Astrocyte (in vitro differentiated cells and primary cell): ENCODE measurements at regions not wholly inside any gene's neighbourhood (a gene's known extent, or its start where the extent isn't known, plus 50 kb on each side); places are given as distances from the start of the nearest gene placed in this dataset.

Experiments
- DNase-seq: peaks from one replicate; pipeline ENCODE4 v3.0.0-alpha.2; 2010; ENCODE audit warnings: low read depth
- FAIRE-seq: peaks from 2 replicates; lab custom pipeline; 2011; peaks lifted over from hg19 to GRCh38; lab: Jason Lieb, UNC
- H2AFZ ChIP-seq: 2 replicates; pipeline ENCODE4 v1.6.0; 2012; ENCODE audit warnings: low read depth, low read length, inconsistent platforms
- H3K27ac ChIP-seq: 2 replicates; pipeline ENCODE4 v1.5.1; 2011; ENCODE audit warnings: low read depth, low read length, inconsistent platforms
- H3K27me3 ChIP-seq: 2 replicates; pipeline ENCODE4 v1.6.0; 2011; ENCODE audit warnings: low read length, inconsistent platforms; ENCODE audit not compliant: insufficient read depth
- H3K36me3 ChIP-seq: 2 replicates; pipeline ENCODE4 v1.5.1; 2011; ENCODE audit warnings: low read length, inconsistent platforms; ENCODE audit not compliant: insufficient read depth
- H3K4me1 ChIP-seq: 2 replicates; pipeline ENCODE4 v1.5.1; 2011; ENCODE audit warnings: low read length, inconsistent platforms; ENCODE audit not compliant: insufficient read depth
- H3K4me2 ChIP-seq: 2 replicates; pipeline ENCODE4 v1.6.0; 2012; ENCODE audit warnings: low read length, inconsistent platforms
- H3K4me3 ChIP-seq: 2 replicates; pipeline ENCODE4 v1.5.1; 2011; ENCODE audit warnings: low read depth, mild to moderate bottlenecking, low read length, inconsistent platforms; ENCODE audit not compliant: insufficient read depth
- H3K79me2 ChIP-seq: 2 replicates; pipeline ENCODE4 v1.6.0; 2012; ENCODE audit warnings: mild to moderate bottlenecking, low read length, inconsistent platforms; ENCODE audit not compliant: insufficient read depth
- H3K9ac ChIP-seq: 2 replicates; pipeline ENCODE4 v1.6.0; 2012; ENCODE audit warnings: mild to moderate bottlenecking, low read length, inconsistent platforms
- H3K9me3 ChIP-seq: 2 replicates; pipeline ENCODE4 v1.5.1; 2012; ENCODE audit warnings: low read depth, mild to moderate bottlenecking, low read length, inconsistent platforms; ENCODE audit not compliant: insufficient read depth
- H4K20me1 ChIP-seq: 2 replicates; pipeline ENCODE4 v1.6.0; 2012; ENCODE audit warnings: low read length, inconsistent platforms; ENCODE audit not compliant: insufficient read depth
- H3K27ac Mint-ChIP-seq: one replicate; pipeline ENCODE4 v1.8.0; 2021; ENCODE audit warnings: mild to moderate bottlenecking, mixed read lengths; ENCODE audit not compliant: unreplicated experiment
- H3K27me3 Mint-ChIP-seq: one replicate; pipeline ENCODE4 v1.8.0; 2021; ENCODE audit warnings: low read depth, mixed read lengths; ENCODE audit not compliant: unreplicated experiment
- H3K36me3 Mint-ChIP-seq: one replicate; pipeline ENCODE4 v1.8.0; 2021; ENCODE audit warnings: low read depth, mixed read lengths; ENCODE audit not compliant: unreplicated experiment
- H3K4me1 Mint-ChIP-seq: one replicate; pipeline ENCODE4 v1.8.0; 2021; ENCODE audit warnings: low read depth, mixed read lengths; ENCODE audit not compliant: unreplicated experiment
- H3K4me3 Mint-ChIP-seq: one replicate; pipeline ENCODE4 v1.8.0; 2021; ENCODE audit warnings: mild to moderate bottlenecking, moderate library complexity, mixed read lengths; ENCODE audit not compliant: unreplicated experiment
- H3K9me3 Mint-ChIP-seq: one replicate; pipeline ENCODE4 v1.8.0; 2021; ENCODE audit warnings: mild to moderate bottlenecking, mixed read lengths; ENCODE audit not compliant: unreplicated experiment
- CTCF ChIP-seq: IDR thresholded peaks from 2 replicates; pipeline ENCODE4 v1.5.1; 2011; ENCODE audit warnings: low read depth, mild to moderate bottlenecking, inconsistent platforms, low read length, moderate library complexity; ENCODE audit not compliant: insufficient read depth
- EZH2 ChIP-seq: IDR thresholded peaks from 2 replicates; pipeline ENCODE4 v1.6.1; 2012; ENCODE audit warnings: mild to moderate bottlenecking, low read length, inconsistent platforms; ENCODE audit not compliant: insufficient read depth

- H3K27me3 Mint-ChIP-seq, result peaks cover 10% of the 10 kb centered on the region
- no peaks in the 10 kb centered on the region for H3K27me3 ChIP-seq
- H3K4me2 ChIP-seq, result peak overlapping the region; percentile 88
- no peaks in the 10 kb centered on the region for H3K9me3 ChIP-seq
- no peaks in the 10 kb centered on the region for H3K9me3 Mint-ChIP-seq
- H3K36me3 Mint-ChIP-seq, result no peaks in the 10 kb centered on the region
- peaks cover 29% of the 10 kb centered on the region for H3K4me1 Mint-ChIP-seq
- H3K27ac Mint-ChIP-seq, result peak overlapping the region; percentile 92
- H4K20me1 ChIP-seq, result no peaks in the 10 kb centered on the region
- TF ChIP-seq CTCF, result no peak
- H3K4me3 Mint-ChIP-seq, result no peak overlapping the region
- FAIRE-seq (peak; percentile 80), DNase-seq (peak; percentile 95)
- H3K27ac ChIP-seq, result peak overlapping the region; percentile 100
- H3K9ac ChIP-seq, result peak overlapping the region; percentile 98
- H2AFZ ChIP-seq, result peak overlapping the region; percentile 46
- peaks cover 38% of the 10 kb centered on the region for H3K4me1 ChIP-seq
- H3K79me2 ChIP-seq, result no peaks in the 10 kb centered on the region
- H3K4me3 ChIP-seq, result peak overlapping the region; percentile 52
- no peaks in the 10 kb centered on the region for H3K36me3 ChIP-seq
These were observed 92.5 kb upstream of the RUNX3 start for GRCh38 chr1:25022361-25023189.

- Mint-ChIP-seq H3K27ac (peak overlapping the region; percentile 34), H3K4me3 (no peak overlapping the region)
- H2AFZ ChIP-seq, result no peak overlapping the region
These were observed 91.6 kb upstream of the RUNX3 start for GRCh38 chr1:25021591-25022215.

More at GRCh38 chr1:25021591-25022215, 91.6 kb upstream of the RUNX3 start:
- Histone ChIP-seq H3K79me2 (no peaks in the 10 kb centered on the region), H3K9ac (peak overlapping the region; percentile 64), H3K4me1 (peaks cover 34% of the 10 kb centered on the region), H3K9me3 (no peaks in the 10 kb centered on the region), H4K20me1 (no peaks in the 10 kb centered on the region), H3K27me3 (no peaks in the 10 kb centered on the region), H3K36me3 (no peaks in the 10 kb centered on the region), H3K4me3 (no peak overlapping the region), H3K4me2 (peak overlapping the region; percentile 3), H3K27ac (peak overlapping the region; percentile 79)
- Mint-ChIP-seq H3K9me3 (no peaks in the 10 kb centered on the region), H3K4me1 (peaks cover 27% of the 10 kb centered on the region), H3K27me3 (peaks cover 10% of the 10 kb centered on the region), H3K36me3 (no peaks in the 10 kb centered on the region)
- no peak for DNase-seq
- no peak for FAIRE-seq
- no peak for TF ChIP-seq EZH2
- no peak for TF ChIP-seq CTCF
